ENCODE measurements at regions not wholly inside any gene's neighbourhood (a gene's known extent, or its start where the extent isn't known, plus 50 kb on each side); places are given as distances from the start of the nearest gene placed in this dataset.

- Histone ChIP-seq H3K79me2 (ENCODE audit: insufficient read depth, low read length) (no peaks in the 10 kb centered on the region), H3K9me3 (ENCODE audit: control insufficient read depth in 1 of 2, insufficient read depth in 1 of 2, low read depth in 1 of 2, low read length in 2 of 2) (no peaks in the 10 kb centered on the region), H3K4me2 (ENCODE audit: low read length) (peak overlapping the region; percentile 94), H4K20me1 (ENCODE audit: insufficient read depth) (no peaks in the 10 kb centered on the region), H3K27ac (ENCODE audit: low read depth, low read length) (peak overlapping the region; percentile 93), H3K36me3 (ENCODE audit: control insufficient read depth in 1 of 2, insufficient read depth in 2 of 2, low read length in 2 of 2) (no peaks in the 10 kb centered on the region), H3K4me3 (replicated peaks in 1 of 2; ENCODE audit: low read depth in 1 of 2, low read length in 2 of 2) (peak overlapping the region; percentile 50 to 63), H3K9ac (ENCODE audit: low read length) (peak overlapping the region; percentile 77), H3K4me1 (ENCODE audit: control insufficient read depth in 1 of 2, insufficient read depth in 2 of 2, low read length in 2 of 2) (peaks cover 26 to 31% of the 10 kb centered on the region in 2 experiments), H3K9me2 (ENCODE audit: insufficient read depth) (no peaks in the 10 kb centered on the region), H3K27me3 (ENCODE audit: insufficient read depth, low read length) (no peaks in the 10 kb centered on the region), H2AFZ (ENCODE audit: low read depth, low read length, poor library complexity, severe bottlenecking) (peak overlapping the region; percentile 68)
- POLR2A ChIA-PET: no interaction called here
- RAD21 ChIA-PET (ENCODE audit: low non-redundant PET in 1 of 2, low total read pairs in 2 of 2, uncharacterized antibody in 2 of 2, unreplicated experiment in 2 of 2): no interaction called here
- TSS peak; percentile 94 for BruUV-seq (replicated peaks)
- CTCF ChIA-PET: no interaction called here
- intact Hi-C loops (cut with micrococcal nuclease): no loop called here
- DNase-seq (ENCODE audit: low read depth, low spot score) (peak; percentile 46), ATAC-seq (peak; percentile 95)
- no peak for TF ChIP-seq EGR1 (IDR thresholded peaks at IDR 0.05; ENCODE audit: low read depth)
- no peak for TF ChIP-seq ZNF274 (IDR thresholded peaks at IDR 0.05; ENCODE audit: low read depth, low read length)
- TF ChIP-seq TCF7L2 (IDR thresholded peaks at IDR 0.05; ENCODE audit: borderline replicate concordance, extremely low read depth, insufficient read depth, insufficient read length): peak; percentile 91
- TF ChIP-seq ZFX (IDR thresholded peaks at IDR 0.05): peak; percentile 55; the same call in 1 of the 2 replicates
- TF ChIP-seq EZH2 (IDR thresholded peaks at IDR 0.05): no peak
- peak; percentile 53; the same call in 1 of the 2 replicates for TF ChIP-seq POLR2AphosphoS5 (IDR thresholded peaks at IDR 0.05; ENCODE audit: low read depth, low read length)
- TF ChIP-seq ZBTB33 (IDR thresholded peaks at IDR 0.05; ENCODE audit: extremely low read depth, insufficient replicate concordance, low read length): no peak
- TF ChIP-seq POLR2A (IDR thresholded peaks at IDR 0.05; ENCODE audit: borderline replicate concordance, extremely low read depth, insufficient read depth, insufficient read length): peak; percentile 41
- no peak for TF ChIP-seq JUND (IDR thresholded peaks at IDR 0.05)
- TF ChIP-seq FOSL1 (IDR thresholded peaks at IDR 0.05; ENCODE audit: low read depth): no peak
- no peak for TF ChIP-seq YY1 (IDR thresholded peaks at IDR 0.05; ENCODE audit: extremely low read depth, insufficient replicate concordance, low read depth, low read length)
- TF ChIP-seq ELF1 (IDR thresholded peaks at IDR 0.05; ENCODE audit: borderline replicate concordance, low read depth): no peak
- no peak for TF ChIP-seq SP1 (IDR thresholded peaks at IDR 0.05; ENCODE audit: low read depth)
- TF ChIP-seq CTCF (IDR thresholded peaks at IDR 0.05 in 2 of 3, conservative IDR thresholded peaks at IDR 0.05 in 1 of 3; ENCODE audit: borderline replicate concordance in 1 of 3, insufficient read depth in 1 of 3, low read depth in 2 of 3, low read length in 2 of 3): no peak
- TF ChIP-seq CEBPB (IDR thresholded peaks at IDR 0.05; ENCODE audit: low read depth): no peak
- no peak for TF ChIP-seq ATF3 (IDR thresholded peaks at IDR 0.05)
These were observed 58.5 kb downstream of the IGLL1 start for GRCh38 chr22:23521441-23522113.
